ENCODE measurements at regions not wholly inside any gene's neighbourhood (a gene's known extent, or its start where the extent isn't known, plus 50 kb on each side); places are given as distances from the start of the nearest gene placed in this dataset.

- TF ChIP-seq POLR2A (IDR thresholded peaks at IDR 0.05; ENCODE audit: low read depth, low read length) = no peak
- TF ChIP-seq, protein P1, sequence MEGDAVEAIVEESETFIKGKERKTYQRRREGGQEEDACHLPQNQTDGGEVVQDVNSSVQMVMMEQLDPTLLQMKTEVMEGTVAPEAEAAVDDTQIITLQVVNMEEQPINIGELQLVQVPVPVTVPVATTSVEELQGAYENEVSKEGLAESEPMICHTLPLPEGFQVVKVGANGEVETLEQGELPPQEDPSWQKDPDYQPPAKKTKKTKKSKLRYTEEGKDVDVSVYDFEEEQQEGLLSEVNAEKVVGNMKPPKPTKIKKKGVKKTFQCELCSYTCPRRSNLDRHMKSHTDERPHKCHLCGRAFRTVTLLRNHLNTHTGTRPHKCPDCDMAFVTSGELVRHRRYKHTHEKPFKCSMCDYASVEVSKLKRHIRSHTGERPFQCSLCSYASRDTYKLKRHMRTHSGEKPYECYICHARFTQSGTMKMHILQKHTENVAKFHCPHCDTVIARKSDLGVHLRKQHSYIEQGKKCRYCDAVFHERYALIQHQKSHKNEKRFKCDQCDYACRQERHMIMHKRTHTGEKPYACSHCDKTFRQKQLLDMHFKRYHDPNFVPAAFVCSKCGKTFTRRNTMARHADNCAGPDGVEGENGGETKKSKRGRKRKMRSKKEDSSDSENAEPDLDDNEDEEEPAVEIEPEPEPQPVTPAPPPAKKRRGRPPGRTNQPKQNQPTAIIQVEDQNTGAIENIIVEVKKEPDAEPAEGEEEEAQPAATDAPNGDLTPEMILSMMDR (IDR thresholded peaks at IDR 0.05; ENCODE audit: extremely low read depth in 1 of 2, insufficient read depth in 1 of 2, low read depth in 1 of 2, low read length in 2 of 2) = no peak
- no peak for TF ChIP-seq POLR2AphosphoS5 (IDR thresholded peaks at IDR 0.05; ENCODE audit: insufficient read depth, low read depth, low read length)
- TF ChIP-seq, protein P2, sequence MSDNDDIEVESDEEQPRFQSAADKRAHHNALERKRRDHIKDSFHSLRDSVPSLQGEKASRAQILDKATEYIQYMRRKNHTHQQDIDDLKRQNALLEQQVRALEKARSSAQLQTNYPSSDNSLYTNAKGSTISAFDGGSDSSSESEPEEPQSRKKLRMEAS (IDR thresholded peaks at IDR 0.05; ENCODE audit: insufficient read depth, insufficient read length) = no peak
- TF ChIP-seq EZH2 (IDR thresholded peaks at IDR 0.05; ENCODE audit: borderline replicate concordance, low read depth, low read length, severe bottlenecking) = no peak
Observed at GRCh38 chr11:112809429-112809828, 151.8 kb upstream of the NCAM1 start.
